Activated CD8-positive, alpha-beta memory T cell treated with anti-CD3 and anti-CD28 coated beads, Interleukin-2, amount 50 U/mL, for 48 hours (primary cell): ENCODE measurements at regions not wholly inside any gene's neighbourhood (a gene's known extent, or its start where the extent isn't known, plus 50 kb on each side); places are given as distances from the start of the nearest gene placed in this dataset.

Source experiments
- DNase-seq: peaks from one replicate; pipeline ENCODE4 v3.0.0-alpha.2; 2020

DNA sequence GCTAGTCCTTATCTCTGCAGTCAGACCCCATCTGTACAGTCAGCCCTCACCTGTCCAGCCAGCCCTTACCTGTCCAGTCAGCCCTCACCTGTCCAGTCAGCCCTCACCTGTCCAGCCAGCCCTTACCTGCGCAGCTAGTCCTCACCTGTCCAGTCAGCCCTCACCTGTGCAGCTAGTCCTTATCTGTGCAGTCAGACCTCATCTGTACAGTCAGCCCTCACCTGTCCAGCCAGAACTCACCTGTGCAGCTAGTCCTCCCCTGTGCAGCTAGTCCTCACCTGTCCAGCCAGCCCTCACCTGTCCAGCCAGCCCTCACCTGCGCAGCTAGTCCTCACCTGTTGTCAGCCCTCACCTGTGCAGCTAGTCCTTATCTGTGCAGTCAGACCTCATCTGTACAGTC lies 506.8 kb downstream of the NPHP4 start:
- no peak for DNase-seq

- DNase-seq, result no peak
These were observed 507.6 kb downstream of the NPHP4 start for GRCh38 chr1:5484451-5485165.

GRCh38 chr1:5481889-5482288 lies 510.3 kb downstream of the NPHP4 start:
- peak; percentile 56 for DNase-seq

GRCh38 chr1:5480906-5481305 lies 511.3 kb downstream of the NPHP4 start:
- no peak for DNase-seq

- no peak for DNase-seq
These were observed 512.2 kb downstream of the NPHP4 start for GRCh38 chr1:5479876-5480646.

DNA sequence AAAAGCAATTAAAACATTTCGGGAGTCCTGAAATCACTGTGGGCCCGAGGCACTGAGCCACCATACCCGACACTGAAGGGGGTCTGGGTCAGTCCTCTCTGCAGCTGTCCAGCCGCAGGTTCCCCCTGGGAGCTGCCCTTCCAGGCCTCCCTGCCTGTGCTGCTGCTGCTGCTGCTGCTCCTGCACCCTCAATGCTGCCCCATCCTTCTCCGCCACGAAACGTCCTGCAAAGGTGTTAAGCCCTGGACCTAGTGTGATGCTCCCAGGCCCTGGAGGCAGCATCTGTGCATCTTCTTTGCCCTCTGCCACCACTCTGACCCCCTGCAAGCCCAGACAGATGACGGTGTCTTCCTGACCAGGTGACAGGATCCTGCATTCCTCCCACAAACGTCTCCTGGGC lies 513.3 kb downstream of the NPHP4 start:
- DNase-seq, result no peak

- DNase-seq, result no peak
These were observed 514.0 kb downstream of the NPHP4 start for GRCh38 chr1:5478156-5478695.

DNA sequence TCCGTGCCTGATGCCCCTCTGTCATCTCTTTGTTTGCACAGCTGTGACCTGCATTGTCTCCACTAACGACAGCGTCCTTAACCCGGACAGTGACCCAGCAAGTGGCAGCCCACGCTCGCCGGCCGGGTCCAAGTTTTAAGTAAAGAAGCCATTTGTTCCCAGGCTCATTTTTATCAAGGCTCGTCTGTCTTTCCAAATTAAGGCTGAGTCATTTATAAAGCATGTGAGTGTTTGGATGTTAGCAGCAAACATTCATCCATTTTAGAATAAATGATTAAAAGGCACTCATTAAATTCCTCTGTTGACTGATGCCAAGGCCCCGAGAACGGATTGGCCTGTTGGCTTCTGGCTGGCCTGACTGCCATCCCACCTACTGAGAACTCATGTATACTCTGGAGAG lies 514.5 kb downstream of the NPHP4 start:
- no peak for DNase-seq

- DNase-seq, result no peak
These were observed 516.7 kb downstream of the NPHP4 start for GRCh38 chr1:5475572-5475971.

GRCh38 chr1:5473268-5473667 lies 519.0 kb downstream of the NPHP4 start:
- DNase-seq, result no peak

DNA sequence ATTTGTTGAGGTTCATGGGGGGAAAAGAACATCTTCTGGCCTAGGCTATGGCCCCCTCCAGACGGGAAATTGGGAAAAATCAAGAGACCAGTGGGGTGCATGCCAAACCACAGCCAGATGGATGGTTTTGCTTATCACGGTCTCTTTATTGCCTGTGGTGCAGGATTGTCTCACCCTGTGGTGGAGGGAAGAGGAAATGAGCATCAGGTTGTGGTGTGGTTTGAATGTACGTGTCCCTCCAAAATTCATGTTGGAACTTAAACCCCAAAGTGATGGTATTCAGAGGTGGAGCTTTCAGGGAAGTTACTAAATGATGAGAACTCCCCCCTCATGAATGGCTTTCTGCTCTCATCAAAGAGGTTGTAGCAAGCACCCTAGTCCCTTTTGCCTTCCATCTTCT lies 525.7 kb downstream of the NPHP4 start:
- no peak for DNase-seq

GRCh38 chr1:5465281-5465711 lies 526.9 kb downstream of the NPHP4 start:
- DNase-seq, result no peak

DNA sequence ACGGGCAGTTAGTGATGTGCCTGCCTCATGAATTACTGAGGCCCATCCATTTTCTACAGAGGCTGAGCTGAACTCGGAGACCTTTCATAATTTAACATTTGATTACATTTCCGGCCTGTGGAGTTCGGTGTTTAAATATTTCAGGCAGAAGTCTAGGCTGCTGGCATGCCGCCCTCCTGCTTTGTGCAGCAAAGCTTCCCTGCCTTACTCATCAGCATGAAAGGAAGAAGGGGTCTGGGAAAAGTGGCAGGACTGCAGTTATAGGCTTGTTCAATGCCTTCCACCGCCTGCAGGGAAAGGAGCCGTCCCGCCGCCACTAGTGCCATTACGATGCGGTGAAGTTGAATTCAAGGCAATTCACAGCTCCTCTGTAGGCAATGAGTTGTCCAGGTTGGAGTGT lies 527.9 kb downstream of the NPHP4 start:
- no peak for DNase-seq

- DNase-seq, result no peak
These were observed 531.3 kb downstream of the NPHP4 start for GRCh38 chr1:5460974-5461373.

DNA sequence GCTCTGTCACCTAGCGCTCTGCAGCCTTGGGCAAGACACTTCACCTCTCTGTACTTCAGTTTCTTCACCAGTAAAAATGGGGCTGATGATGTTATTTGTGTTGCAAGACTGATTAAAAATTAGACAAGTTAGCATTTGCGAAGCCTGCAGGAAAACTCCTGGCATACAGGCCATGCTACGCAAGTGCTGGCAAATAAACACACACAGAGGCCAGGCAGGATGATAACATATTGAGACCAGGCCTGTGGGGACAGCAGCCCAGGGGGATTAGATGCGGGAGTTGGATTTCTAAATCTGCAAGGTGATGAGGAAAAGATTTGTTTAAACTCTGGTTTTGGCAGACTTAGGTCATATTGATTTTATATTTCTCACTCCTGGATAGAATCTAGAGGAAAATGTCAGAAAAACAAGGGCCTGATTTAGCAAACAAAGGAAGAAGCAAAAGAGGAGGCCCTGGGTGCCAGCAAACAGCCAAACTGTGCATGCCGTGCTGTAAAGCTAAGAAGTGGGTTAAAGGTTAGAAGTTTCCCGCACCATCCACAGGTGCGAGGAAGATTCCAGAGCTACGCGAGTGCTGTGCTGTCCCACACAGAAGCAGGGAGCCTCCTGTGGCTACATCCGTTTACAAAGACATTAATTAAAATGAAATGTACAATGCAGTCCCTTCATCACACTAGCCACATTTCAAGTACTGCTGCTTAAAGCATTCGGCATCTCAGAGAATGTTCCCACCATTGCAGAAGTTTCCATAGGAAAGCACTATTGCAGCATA lies 532.2 kb downstream of the NPHP4 start:
- no peak for DNase-seq

- no peak for DNase-seq
These were observed 534.0 kb downstream of the NPHP4 start for GRCh38 chr1:5458248-5458647.

DNA sequence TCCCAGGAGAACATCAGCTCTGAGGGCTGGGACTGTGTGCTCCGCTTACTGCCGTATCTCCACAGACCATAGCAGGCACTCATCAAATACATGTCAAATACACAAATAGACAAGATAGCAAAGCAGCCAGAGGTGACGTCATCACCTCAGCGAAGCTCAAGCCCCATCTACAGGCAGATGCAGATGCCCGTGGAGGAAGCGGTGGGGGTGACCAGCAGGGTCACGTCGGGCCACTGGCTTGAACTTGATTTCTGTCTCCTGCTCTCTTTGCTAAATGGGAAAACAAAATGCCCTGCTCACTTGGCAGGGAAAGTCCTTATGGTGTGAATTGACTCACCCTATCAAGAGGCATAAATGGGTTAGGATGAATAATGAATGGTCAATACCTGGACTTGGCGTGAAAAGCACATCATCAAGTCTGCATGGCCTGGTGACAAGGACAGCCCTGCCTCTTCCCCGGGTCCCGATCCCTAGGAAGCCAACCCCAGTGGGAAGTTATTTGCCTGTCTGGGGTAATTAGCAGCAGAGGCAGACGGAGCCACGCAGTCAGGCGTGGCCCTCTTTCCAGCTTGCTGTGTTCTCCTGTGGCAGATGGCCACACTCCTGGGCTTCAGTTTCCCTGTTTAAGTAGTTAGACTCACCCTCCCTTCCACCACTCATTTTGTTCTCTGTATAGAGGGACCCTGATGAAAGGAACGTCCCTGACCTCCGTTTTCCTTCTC lies 536.0 kb downstream of the NPHP4 start:
- DNase-seq, result no peak

DNA sequence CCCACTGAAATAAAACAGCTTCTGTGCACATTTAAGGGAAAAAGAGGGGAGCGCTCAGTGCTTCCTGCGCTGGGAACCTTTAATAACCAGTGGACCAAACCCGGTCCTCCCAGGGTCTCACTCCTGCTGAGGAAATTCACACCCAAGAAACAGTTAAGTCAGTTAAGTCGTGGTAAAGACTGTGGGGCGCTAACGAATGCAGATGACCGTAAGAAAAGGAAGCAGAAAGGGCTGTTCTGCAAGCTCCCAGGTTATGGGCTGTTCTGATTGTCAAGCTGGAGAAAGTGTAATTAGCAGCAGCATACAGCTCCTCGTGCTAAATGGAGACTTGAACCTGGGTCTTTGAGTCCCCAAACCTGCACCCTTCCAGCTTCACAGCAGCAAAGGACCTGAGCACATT lies 536.6 kb downstream of the NPHP4 start:
- DNase-seq, result no peak

DNA sequence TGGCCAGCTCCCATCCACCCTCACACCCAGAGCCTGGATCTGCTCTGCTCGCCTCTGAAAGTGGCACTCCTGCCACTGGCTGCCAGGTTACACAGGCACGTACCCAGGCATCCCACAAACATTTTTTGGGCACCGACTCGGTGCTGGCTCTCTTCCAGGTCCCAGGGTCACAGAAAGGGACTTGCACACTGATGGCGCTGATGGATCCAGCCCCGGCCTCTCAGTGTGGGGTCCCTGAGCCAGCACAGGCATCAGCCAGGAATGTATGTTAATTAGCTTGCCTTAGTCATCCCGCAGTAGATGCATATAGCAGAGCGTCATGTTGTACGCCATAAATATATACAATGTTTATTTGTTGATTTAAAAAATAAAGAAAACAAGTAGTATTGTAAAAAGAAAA lies 537.2 kb downstream of the NPHP4 start:
- no peak for DNase-seq

GRCh38 chr1:5453347-5453746 lies 538.9 kb downstream of the NPHP4 start:
- no peak for DNase-seq

DNA sequence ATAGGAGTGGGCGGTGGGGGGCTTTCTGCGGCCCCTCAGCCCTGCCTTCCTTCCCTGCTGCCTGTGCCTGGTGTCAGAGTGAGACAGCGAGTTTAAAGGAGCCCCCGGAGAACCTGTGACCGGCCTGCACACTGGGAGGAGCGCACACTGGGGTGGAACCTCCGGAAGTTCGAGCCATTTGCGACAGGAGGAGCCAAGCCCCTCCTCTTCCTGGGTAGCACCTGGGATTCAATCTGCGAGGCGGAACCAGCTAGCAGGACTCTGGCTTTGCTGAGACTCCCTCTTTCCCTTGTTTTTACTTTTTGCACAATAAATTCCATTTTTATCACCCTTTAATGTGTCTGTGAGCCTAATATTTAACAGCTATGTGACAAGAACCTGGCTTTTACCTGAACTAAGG lies 540.6 kb downstream of the NPHP4 start:
- DNase-seq, result no peak

DNA sequence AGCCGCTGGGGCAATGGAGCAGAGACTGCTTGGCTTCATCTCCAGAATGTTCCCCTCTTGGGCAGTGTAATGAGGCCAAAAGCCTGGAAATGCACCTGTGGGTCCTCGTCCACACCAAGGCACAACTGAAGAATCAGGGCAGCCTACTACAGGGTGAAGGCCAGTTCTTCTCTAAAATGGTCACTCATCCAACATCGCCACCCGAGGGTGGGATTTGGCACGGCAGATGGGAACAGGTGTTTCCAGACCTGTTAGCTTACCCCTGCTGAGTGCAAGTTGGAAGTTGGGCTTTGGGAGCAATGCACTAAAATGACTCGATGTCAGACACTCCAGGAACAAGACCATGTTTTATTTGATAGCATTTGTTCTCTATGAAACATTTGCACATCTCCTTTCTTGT lies 543.7 kb downstream of the NPHP4 start:
- DNase-seq, result peak; percentile 59

- DNase-seq, result no peak
These were observed 544.7 kb downstream of the NPHP4 start for GRCh38 chr1:5447503-5447960.
